Stomach (tissue), 4 donors: ENCODE measurements at regions not wholly inside any gene's neighbourhood (a gene's known extent, or its start where the extent isn't known, plus 50 kb on each side); places are given as distances from the start of the nearest gene placed in this dataset.

Experiments used
- POLR2AphosphoS5 ChIP-seq, 3 donors: sonication (generic); formaldehyde crosslinking; IDR thresholded peaks; one replicate each; pipeline ENCODE4 v1.6.1; 2016; ENCODE audit warnings: antibody characterized with exemption in 3 of 3
- TF ChIP-seq, protein P1 (sequence below), 7 experiments: fragments of 450-650 bp in 4 of 7; fragments of 200-600 bp in 3 of 7; sonication (generic) in 3 of 7; IDR thresholded peaks; one replicate each; pipeline ENCODE4 v1.5.1; 2016 to 2019; ENCODE audit warnings: antibody characterized with exemption in 7 of 7, control low read depth in 2 of 7, mild to moderate bottlenecking in 1 of 7

DNA sequence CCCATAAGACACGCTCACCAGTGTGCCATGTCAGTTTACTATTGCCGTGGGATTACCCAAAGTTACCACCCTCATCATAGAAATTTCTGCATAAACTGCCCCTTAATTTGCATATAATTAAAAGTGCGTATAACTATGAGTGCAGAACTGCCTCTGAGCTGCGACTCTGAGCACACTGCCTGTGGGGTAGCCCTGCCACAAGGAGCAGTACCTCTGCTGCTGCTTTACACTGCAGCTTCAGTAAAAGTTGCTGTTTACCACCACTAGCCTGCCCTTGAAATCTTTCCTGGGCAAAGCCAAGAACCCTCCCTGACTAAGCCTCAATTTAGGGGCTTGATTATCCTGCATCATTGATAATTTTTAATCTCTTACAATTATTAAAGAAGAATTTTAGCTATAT is 213.9 kb upstream of the MAP2 start:
- TF ChIP-seq, protein P1, sequence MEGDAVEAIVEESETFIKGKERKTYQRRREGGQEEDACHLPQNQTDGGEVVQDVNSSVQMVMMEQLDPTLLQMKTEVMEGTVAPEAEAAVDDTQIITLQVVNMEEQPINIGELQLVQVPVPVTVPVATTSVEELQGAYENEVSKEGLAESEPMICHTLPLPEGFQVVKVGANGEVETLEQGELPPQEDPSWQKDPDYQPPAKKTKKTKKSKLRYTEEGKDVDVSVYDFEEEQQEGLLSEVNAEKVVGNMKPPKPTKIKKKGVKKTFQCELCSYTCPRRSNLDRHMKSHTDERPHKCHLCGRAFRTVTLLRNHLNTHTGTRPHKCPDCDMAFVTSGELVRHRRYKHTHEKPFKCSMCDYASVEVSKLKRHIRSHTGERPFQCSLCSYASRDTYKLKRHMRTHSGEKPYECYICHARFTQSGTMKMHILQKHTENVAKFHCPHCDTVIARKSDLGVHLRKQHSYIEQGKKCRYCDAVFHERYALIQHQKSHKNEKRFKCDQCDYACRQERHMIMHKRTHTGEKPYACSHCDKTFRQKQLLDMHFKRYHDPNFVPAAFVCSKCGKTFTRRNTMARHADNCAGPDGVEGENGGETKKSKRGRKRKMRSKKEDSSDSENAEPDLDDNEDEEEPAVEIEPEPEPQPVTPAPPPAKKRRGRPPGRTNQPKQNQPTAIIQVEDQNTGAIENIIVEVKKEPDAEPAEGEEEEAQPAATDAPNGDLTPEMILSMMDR (IDR thresholded peaks at IDR 0.05) = no peak
- no peak for TF ChIP-seq POLR2AphosphoS5 (IDR thresholded peaks at IDR 0.05)
